ENCODE measurements at regions not wholly inside any gene's neighbourhood (a gene's known extent, or its start where the extent isn't known, plus 50 kb on each side); places are given as distances from the start of the nearest gene placed in this dataset.

DNA sequence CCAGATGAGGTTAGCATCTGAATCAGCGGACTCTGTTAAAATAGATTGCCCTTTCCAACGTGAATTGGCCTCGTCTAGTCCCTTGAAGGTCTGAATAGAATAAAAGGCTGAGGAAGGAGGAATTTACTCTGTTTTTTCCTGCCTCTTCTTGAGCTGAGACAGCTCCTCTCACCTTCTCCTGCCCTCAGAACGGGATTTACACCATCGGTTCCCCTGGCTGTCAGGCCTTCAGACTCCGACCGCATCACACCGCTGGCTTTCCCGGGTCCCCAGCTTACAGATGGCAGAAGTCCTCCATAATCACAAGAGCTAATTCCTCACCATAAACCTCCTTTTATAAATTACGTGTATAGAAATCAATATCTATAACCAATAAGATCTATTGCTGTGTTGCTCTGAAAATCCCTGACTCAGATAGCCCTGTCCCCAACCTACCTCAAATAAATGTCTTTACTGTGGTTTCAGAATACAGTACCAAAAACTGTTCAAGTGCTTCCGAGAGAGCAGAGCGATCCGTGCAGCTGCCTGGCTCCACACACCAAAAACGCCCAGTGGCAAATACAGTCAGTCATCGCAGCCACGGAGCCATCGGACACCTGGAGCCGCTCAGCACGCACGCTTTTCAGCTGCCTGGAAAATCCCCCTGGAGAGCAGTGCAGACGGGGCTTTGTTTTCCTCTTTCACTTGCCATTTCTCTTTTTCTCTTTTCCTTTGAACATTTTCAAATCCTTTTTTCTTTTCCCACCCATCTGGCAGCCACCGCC, 196.9 kb downstream of the NRP2 start:
- TF ChIP-seq, protein P1, sequence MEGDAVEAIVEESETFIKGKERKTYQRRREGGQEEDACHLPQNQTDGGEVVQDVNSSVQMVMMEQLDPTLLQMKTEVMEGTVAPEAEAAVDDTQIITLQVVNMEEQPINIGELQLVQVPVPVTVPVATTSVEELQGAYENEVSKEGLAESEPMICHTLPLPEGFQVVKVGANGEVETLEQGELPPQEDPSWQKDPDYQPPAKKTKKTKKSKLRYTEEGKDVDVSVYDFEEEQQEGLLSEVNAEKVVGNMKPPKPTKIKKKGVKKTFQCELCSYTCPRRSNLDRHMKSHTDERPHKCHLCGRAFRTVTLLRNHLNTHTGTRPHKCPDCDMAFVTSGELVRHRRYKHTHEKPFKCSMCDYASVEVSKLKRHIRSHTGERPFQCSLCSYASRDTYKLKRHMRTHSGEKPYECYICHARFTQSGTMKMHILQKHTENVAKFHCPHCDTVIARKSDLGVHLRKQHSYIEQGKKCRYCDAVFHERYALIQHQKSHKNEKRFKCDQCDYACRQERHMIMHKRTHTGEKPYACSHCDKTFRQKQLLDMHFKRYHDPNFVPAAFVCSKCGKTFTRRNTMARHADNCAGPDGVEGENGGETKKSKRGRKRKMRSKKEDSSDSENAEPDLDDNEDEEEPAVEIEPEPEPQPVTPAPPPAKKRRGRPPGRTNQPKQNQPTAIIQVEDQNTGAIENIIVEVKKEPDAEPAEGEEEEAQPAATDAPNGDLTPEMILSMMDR (IDR thresholded peaks at IDR 0.05 in 4 of 5, conservative IDR thresholded peaks at IDR 0.05 in 1 of 5) = no peak
- no peak for TF ChIP-seq POLR2A (IDR thresholded peaks at IDR 0.05)

All from gastrocnemius medialis (tissue), 4 donors.